ENCODE measurements at regions not wholly inside any gene's neighbourhood (a gene's known extent, or its start where the extent isn't known, plus 50 kb on each side); places are given as distances from the start of the nearest gene placed in this dataset.

DNA sequence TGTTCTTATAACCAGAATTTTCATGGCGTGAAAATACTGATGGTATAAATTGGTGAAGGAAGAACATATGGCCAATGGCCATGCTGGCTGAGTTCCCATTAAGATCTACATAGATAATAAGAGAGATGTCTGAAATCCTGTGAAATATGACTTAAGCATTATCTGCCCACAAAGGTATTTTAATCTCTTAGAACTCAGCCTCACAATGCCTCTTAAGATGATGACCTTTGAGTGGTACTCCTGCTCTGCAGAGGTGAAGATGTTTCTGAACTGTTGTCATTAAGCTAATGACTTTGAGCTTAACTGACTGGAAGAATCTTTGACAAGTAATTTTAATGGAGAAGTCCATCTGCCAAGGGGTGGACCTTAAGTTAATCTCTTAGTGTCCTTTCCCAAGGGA is 148.7 kb downstream of the ZNF326 start:
- TF ChIP-seq CTCF (IDR thresholded peaks at IDR 0.05): no peak
- TF ChIP-seq POLR2A (IDR thresholded peaks at IDR 0.05): no peak

Measured in adrenal gland (tissue), 5 donors.